Endothelial cell of umbilical vein (primary cell): ENCODE measurements at regions not wholly inside any gene's neighbourhood (a gene's known extent, or its start where the extent isn't known, plus 50 kb on each side); places are given as distances from the start of the nearest gene placed in this dataset.
A peak's percentile ranks its signal among the peaks of the same experiment; 100 is the strongest.

Source experiments
- BruUV-seq: library from RNA; stranded (reverse); fragments of 400-500 nt; replicated peaks from 2 replicates; lab custom pipeline; 2021; lab: Mats Ljungman, UMichigan
- CTCF ChIA-PET: fragments of 300-600, 350-600 bp; sonication (Branson Sonifier 250); formaldehyde crosslinking; loops from one replicate; lab custom pipeline; 2021; ENCODE audit warnings: antibody characterized with exemption, inconsistent platforms; lab: Charles Lee
- POLR2A ChIA-PET: fragments of 300-600, 350-600 bp; sonication (Branson Sonifier 250); formaldehyde crosslinking; loops from one replicate; lab custom pipeline; 2021; ENCODE audit warnings: antibody characterized with exemption, inconsistent platforms; lab: Charles Lee
- DNase-seq: peaks from one replicate; pipeline ENCODE4 v3.0.0-alpha.2; 2011; ENCODE audit warnings: low read depth, low spot score
- FAIRE-seq: peaks from 2 replicates; lab custom pipeline; 2011; peaks lifted over from hg19 to GRCh38; lab: Jason Lieb, UNC
- H2AFZ ChIP-seq: 2 replicates; pipeline ENCODE4 v1.6.0; 2012; ENCODE audit warnings: low read depth, low read length, control low read depth, inconsistent platforms
- H3K27ac ChIP-seq: 2 replicates; pipeline ENCODE4 v1.5.1; 2011; ENCODE audit warnings: low read depth, mild to moderate bottlenecking, control low read depth, low read length, moderate library complexity; ENCODE audit not compliant: insufficient read depth
- H3K27me3 ChIP-seq, 2 experiments: 2 replicates each; pipeline versions ENCODE4 v1.6.0 to v1.6.1; 2011; ENCODE audit warnings: low read length in 2 of 2, mixed read lengths in 1 of 2; ENCODE audit not compliant: control insufficient read depth in 2 of 2, insufficient read depth in 2 of 2
- H3K36me3 ChIP-seq, 2 experiments: 2 replicates in 1 of 2; 3 replicates in 1 of 2; pipeline ENCODE4 v1.5.1; 2011; ENCODE audit warnings: low read length in 2 of 2, mild to moderate bottlenecking in 1 of 2, moderate library complexity in 1 of 2; ENCODE audit not compliant: control insufficient read depth in 2 of 2, insufficient read depth in 2 of 2; ENCODE audit errors: extremely low read depth in 1 of 2
- H3K4me1 ChIP-seq: 3 replicates; pipeline ENCODE4 v1.5.1; 2011; ENCODE audit warnings: mild to moderate bottlenecking, low read length; ENCODE audit not compliant: control insufficient read depth, insufficient read depth; ENCODE audit errors: extremely low read depth
- H3K4me2 ChIP-seq: 2 replicates; pipeline ENCODE4 v1.6.1; 2011; ENCODE audit warnings: low read length, control low read depth, mixed read lengths; ENCODE audit not compliant: insufficient read depth
- H3K4me3 ChIP-seq, 3 experiments: fragments of 200-600 bp in 1 of 3; sonication (generic), shearing (Covaris generic) in 1 of 3; replicated peaks in 1 of 3; 2 replicates each; pipeline ENCODE4 v1.5.1; 2011 to 2016; ENCODE audit warnings: control low read depth in 3 of 3, low read length in 3 of 3, mild to moderate bottlenecking in 2 of 3, inconsistent platforms in 1 of 3, low read depth in 1 of 3, moderate library complexity in 1 of 3; ENCODE audit not compliant: insufficient read depth in 1 of 3
- H3K79me2 ChIP-seq: 2 replicates; pipeline ENCODE4 v1.6.0; 2012; ENCODE audit warnings: low read length, inconsistent platforms; ENCODE audit not compliant: control insufficient read depth, insufficient read depth
- H3K9ac ChIP-seq: replicated peaks from 2 replicates; pipeline ENCODE3; 2011; ENCODE audit warnings: low read length, control low read depth; ENCODE audit not compliant: insufficient read depth; ENCODE audit errors: extremely low read depth
- H3K9me1 ChIP-seq: replicated peaks from 3 replicates; pipeline ENCODE4 v1.6.0; 2011; ENCODE audit warnings: mild to moderate bottlenecking, low read length; ENCODE audit not compliant: control insufficient read depth, insufficient read depth; ENCODE audit errors: extremely low read depth
- H3K9me3 ChIP-seq: replicated peaks from 2 replicates; pipeline ENCODE4 v1.5.1; 2012; ENCODE audit warnings: low read length, inconsistent platforms; ENCODE audit not compliant: control insufficient read depth, insufficient read depth
- H4K20me1 ChIP-seq: replicated peaks from 2 replicates; pipeline ENCODE3; 2011; ENCODE audit warnings: mild to moderate bottlenecking, low read length; ENCODE audit not compliant: control insufficient read depth, insufficient read depth; ENCODE audit errors: extremely low read depth
- JUN ChIP-seq: IDR thresholded peaks from 2 replicates; pipeline ENCODE4 v1.6.1; 2011; ENCODE audit warnings: borderline replicate concordance, low read depth; ENCODE audit not compliant: insufficient read length, insufficient read depth
- MYC ChIP-seq: IDR thresholded peaks from one replicate; pipeline ENCODE4 v1.6.1; 2011; ENCODE audit warnings: mild to moderate bottlenecking, low read depth, low read length
- POLR2AphosphoS5 ChIP-seq: IDR thresholded peaks from 2 replicates; pipeline ENCODE4 v1.6.1; 2012; ENCODE audit warnings: low read depth, mild to moderate bottlenecking, control low read depth, low read length, moderate library complexity; ENCODE audit not compliant: insufficient read depth
- dilution Hi-C: fragments of 300-500 bp; cut with MboI; formaldehyde crosslinking; loops from one replicate; pipeline ENCODE4 v1.15.0; 2019; ENCODE audit warnings: low sequenced_read_pairs; ENCODE audit not compliant: extremely low pct_ligation_motif_present
- intact Hi-C: fragments of 100-400 bp; cut with micrococcal nuclease; formaldehyde crosslinking; loops from one replicate; pipeline ENCODE4 v1.10.0; 2022
- TF ChIP-seq, protein P1 (sequence below), 2 donors: IDR thresholded peaks; 1 replicate in 1 of 2; 2 replicates in 1 of 2; pipeline ENCODE4 v1.5.1; 2011; ENCODE audit warnings: low read length in 2 of 2, mild to moderate bottlenecking in 2 of 2, moderate library complexity in 2 of 2, control low read depth in 1 of 2, inconsistent platforms in 1 of 2, low read depth in 1 of 2; ENCODE audit not compliant: insufficient read depth in 1 of 2; ENCODE audit errors: extremely low read depth in 1 of 2

DNA sequence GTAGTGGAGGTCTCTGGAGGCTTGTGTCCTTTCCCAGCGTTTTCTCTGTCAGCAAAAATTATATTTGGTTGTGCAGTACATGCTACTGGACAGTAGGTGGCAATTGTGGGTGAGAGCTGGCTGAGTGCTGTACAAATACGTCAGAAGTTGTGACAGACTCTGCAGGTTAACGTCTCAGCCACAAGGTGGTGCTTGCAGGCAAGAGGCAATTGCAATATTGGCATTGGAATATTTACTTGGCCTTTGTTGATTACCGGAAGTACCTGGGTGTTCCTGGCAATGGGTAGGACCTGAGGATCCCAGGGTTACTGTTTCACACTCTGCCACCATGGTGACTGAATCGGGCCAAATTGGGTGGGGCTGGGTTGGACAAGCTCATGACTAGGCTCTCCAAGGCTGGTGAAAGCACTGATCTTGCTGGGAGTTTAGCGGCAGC, 333.9 kb upstream of the LMO3 start:
- intact Hi-C loops = loop anchor here (1.0 to 5.0 kb wide), 4 partner anchors 702 to 1052 kb away; no protein-coding TSS in a partner anchor
- Histone ChIP-seq H3K79me2 (no peaks in the 10 kb centered on the region), H4K20me1 (no peaks in the 10 kb centered on the region), H3K4me2 (no peak overlapping the region), H3K9me1 (no peaks in the 10 kb centered on the region), H3K4me1 (no peaks in the 10 kb centered on the region), H3K4me3 (no peak overlapping the region), H3K27ac (no peak overlapping the region), H3K36me3 (no peaks in the 10 kb centered on the region), H3K9ac (no peak overlapping the region), H3K9me3 (no peaks in the 10 kb centered on the region), H3K27me3 (no peaks in the 10 kb centered on the region), H2AFZ (no peak overlapping the region)
- BruUV-seq = no TSS peak
- DNase-seq (peak; percentile 4), FAIRE-seq (peak; percentile 60)
- ChIA-PET POLR2A (no interaction called here), CTCF (interaction anchor here (1.2 to 2.3 kb wide), 4 partner anchors 990 to 1053 kb away, joined by 3 to 26 read pairs (median 6); no protein-coding TSS in a partner anchor)
- TF ChIP-seq, protein P1, sequence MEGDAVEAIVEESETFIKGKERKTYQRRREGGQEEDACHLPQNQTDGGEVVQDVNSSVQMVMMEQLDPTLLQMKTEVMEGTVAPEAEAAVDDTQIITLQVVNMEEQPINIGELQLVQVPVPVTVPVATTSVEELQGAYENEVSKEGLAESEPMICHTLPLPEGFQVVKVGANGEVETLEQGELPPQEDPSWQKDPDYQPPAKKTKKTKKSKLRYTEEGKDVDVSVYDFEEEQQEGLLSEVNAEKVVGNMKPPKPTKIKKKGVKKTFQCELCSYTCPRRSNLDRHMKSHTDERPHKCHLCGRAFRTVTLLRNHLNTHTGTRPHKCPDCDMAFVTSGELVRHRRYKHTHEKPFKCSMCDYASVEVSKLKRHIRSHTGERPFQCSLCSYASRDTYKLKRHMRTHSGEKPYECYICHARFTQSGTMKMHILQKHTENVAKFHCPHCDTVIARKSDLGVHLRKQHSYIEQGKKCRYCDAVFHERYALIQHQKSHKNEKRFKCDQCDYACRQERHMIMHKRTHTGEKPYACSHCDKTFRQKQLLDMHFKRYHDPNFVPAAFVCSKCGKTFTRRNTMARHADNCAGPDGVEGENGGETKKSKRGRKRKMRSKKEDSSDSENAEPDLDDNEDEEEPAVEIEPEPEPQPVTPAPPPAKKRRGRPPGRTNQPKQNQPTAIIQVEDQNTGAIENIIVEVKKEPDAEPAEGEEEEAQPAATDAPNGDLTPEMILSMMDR (IDR thresholded peaks at IDR 0.05; ENCODE audit: extremely low read depth in 1 of 2, insufficient read depth in 1 of 2, low read depth in 1 of 2, low read length in 2 of 2) = peak; percentile 50 to 70
- TF ChIP-seq MYC = no peak
- dilution Hi-C loops = no loop called here

DNA sequence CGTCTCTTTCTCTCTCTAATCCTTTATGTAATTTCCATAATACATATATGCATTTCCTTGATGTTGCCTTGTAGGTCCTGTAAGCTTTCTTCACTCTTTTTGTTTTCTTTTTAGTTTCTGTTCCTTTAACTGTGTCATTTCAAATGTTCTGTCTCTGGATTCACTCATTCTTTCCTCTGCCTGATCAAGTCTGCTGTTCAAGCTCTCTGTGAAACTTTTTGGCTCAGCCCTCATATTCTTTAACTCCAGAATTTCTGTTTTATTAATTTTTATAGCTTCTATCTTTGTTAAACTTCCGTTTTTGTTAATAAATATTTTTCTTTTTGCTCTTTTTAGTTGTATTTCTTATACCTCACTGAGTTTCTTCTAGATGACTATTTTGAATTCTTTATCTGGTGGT, 321.3 kb upstream of the LMO3 start:
- TF ChIP-seq JUN = no peak
- TF ChIP-seq POLR2AphosphoS5 = no peak
- Histone ChIP-seq H3K4me3 (no peak overlapping the region), H4K20me1 (no peaks in the 10 kb centered on the region), H3K27ac (no peak overlapping the region), H2AFZ (no peak overlapping the region), H3K4me1 (no peaks in the 10 kb centered on the region), H3K9me3 (peaks cover 7% of the 10 kb centered on the region), H3K27me3 (no peaks in the 10 kb centered on the region), H3K9ac (no peak overlapping the region), H3K79me2 (no peaks in the 10 kb centered on the region), H3K4me2 (no peak overlapping the region), H3K9me1 (no peaks in the 10 kb centered on the region), H3K36me3 (no peaks in the 10 kb centered on the region)
- DNase-seq (no peak), FAIRE-seq (no peak)
- intact Hi-C loops (no loop called here), dilution Hi-C loops (no loop called here)
- ChIA-PET CTCF (no interaction called here), POLR2A (no interaction called here)
- BruUV-seq = no TSS peak
